ENCODE measurements at regions not wholly inside any gene's neighbourhood (a gene's known extent, or its start where the extent isn't known, plus 50 kb on each side); places are given as distances from the start of the nearest gene placed in this dataset.

- H3K27me3 ChIP-seq (ENCODE audit: control insufficient read depth, insufficient read depth, low read length): no peaks in the 10 kb centered on the region
- no peaks in the 10 kb centered on the region for H3K36me3 ChIP-seq (replicated peaks; ENCODE audit: control insufficient read depth, insufficient read depth, low read length)
- H3K4me3 ChIP-seq (ENCODE audit: insufficient read depth, low read depth, low read length): no peak overlapping the region
- no peak for DNase-seq
Observed at GRCh38 chr13:82341116-82341515, 1541.2 kb downstream of the SLITRK1 start.

DNA sequence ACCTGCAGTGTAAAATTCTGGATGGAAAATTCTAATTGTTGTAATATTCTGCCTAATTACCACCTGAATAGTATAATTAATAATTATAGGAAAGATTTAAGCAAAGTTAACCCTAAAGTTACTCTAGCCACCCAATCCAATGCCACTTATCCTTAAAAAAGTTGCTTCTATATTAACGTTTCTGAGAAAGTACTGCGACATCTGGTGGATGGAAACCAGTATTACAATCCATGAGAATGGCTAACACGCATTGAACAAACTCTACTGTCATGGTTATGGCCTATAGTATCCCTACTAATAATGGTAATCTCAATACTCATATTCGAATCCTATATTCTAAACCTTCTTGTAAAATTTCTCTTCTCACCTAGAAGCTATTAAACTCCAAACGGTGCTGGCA is 1551.8 kb downstream of the SLITRK1 start:
- Histone ChIP-seq H3K4me3 (ENCODE audit: insufficient read depth, low read depth, low read length) (no peak overlapping the region), H3K27me3 (ENCODE audit: control insufficient read depth, insufficient read depth, low read length) (no peaks in the 10 kb centered on the region), H3K36me3 (replicated peaks; ENCODE audit: control insufficient read depth, insufficient read depth, low read length) (no peaks in the 10 kb centered on the region)
- peak; percentile 8 for DNase-seq

GRCh38 chr13:82323101-82323500 is 1559.2 kb downstream of the SLITRK1 start:
- no peak for DNase-seq
- Histone ChIP-seq H3K4me3 (ENCODE audit: insufficient read depth, low read depth, low read length) (no peak overlapping the region), H3K36me3 (replicated peaks; ENCODE audit: control insufficient read depth, insufficient read depth, low read length) (no peaks in the 10 kb centered on the region), H3K27me3 (ENCODE audit: control insufficient read depth, insufficient read depth, low read length) (no peaks in the 10 kb centered on the region)

DNA sequence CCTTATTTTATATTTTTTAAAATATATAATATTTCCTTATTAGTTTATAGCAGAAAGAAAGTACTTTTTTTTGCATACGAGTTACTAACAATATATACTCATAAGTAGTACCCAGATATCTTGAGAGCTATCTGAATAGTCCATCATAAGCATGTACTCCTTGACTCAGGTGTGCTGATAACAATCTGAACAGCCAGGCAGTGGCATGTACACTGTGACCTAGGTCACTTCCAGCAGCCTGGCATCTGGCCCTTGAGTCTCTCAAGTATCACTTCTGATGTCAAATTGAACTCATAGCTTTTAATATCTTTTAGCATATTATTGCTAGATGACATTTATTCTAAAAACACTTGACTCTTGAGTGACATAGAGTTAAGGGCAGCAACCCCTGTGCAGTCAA is 1576.7 kb downstream of the SLITRK1 start:
- Histone ChIP-seq H3K36me3 (replicated peaks; ENCODE audit: control insufficient read depth, insufficient read depth, low read length) (no peaks in the 10 kb centered on the region), H3K4me3 (ENCODE audit: insufficient read depth, low read depth, low read length) (no peak overlapping the region), H3K27me3 (ENCODE audit: control insufficient read depth, insufficient read depth, low read length) (no peaks in the 10 kb centered on the region)
- DNase-seq: no peak

DNA sequence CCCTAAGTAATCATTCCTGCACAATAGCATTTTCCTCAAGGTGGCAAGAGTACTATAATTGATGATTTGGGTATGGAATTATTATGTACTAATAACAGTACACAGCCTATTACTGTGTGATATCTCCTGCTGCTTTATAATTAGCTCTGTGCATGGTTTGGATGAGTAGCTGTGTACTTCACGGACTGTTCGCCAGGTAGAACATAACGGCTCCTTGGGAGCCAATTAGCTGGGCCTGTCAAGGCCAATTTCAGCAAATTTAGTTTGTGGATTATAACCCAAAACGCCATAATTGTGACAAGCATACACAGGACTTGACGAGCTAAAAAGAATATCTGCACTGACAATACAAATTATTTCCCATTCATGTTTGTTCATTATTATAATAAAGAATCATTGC is 1584.2 kb downstream of the SLITRK1 start:
- Histone ChIP-seq H3K4me3 (ENCODE audit: insufficient read depth, low read depth, low read length) (no peak overlapping the region), H3K36me3 (replicated peaks; ENCODE audit: control insufficient read depth, insufficient read depth, low read length) (no peaks in the 10 kb centered on the region), H3K27me3 (ENCODE audit: control insufficient read depth, insufficient read depth, low read length) (no peaks in the 10 kb centered on the region)
- no peak for DNase-seq

DNA sequence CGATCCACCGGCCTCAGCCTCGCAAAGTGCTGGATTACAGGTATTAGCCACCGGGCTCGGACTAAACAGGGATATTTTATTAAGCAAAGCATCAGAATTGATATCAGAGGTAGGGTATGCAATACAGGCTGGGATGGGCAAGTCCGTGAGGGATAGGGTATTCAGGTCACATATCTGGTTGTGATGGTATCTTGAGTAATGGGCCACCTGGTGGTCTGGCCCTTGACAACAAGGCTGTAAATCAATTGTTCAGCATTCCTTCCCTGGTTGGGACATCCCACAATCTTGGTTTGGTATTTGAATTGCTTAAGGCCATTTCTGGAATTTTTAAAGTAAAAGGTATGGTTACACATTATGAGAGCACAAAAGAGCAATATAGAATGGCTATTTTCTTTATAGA is 1588.0 kb downstream of the SLITRK1 start:
- H3K36me3 ChIP-seq (replicated peaks; ENCODE audit: control insufficient read depth, insufficient read depth, low read length): no peaks in the 10 kb centered on the region
- H3K4me3 ChIP-seq (ENCODE audit: insufficient read depth, low read depth, low read length): no peak overlapping the region
- H3K27me3 ChIP-seq (ENCODE audit: control insufficient read depth, insufficient read depth, low read length): no peaks in the 10 kb centered on the region
- peak; percentile 13 for DNase-seq

DNA sequence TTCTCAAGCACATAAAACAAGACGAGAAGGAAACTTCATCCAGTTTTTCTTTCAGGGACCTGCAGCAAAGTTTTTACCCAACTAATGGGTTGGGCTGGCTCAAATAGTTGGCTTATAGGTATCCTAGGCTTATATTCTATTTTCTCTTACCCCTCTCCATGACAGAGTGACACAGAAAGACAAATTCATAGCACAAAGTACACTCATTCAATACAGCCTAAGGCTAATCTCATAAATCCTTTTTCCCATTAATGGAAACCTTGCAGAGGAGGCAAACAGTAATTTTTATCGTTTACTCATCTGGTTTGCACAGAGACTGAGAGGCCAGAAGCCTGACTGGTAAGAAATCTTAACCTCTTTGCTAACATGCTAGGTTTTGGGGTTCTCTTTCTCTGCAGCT is 1589.9 kb downstream of the SLITRK1 start:
- no peaks in the 10 kb centered on the region for H3K36me3 ChIP-seq (replicated peaks; ENCODE audit: control insufficient read depth, insufficient read depth, low read length)
- no peaks in the 10 kb centered on the region for H3K27me3 ChIP-seq (ENCODE audit: control insufficient read depth, insufficient read depth, low read length)
- no peak overlapping the region for H3K4me3 ChIP-seq (ENCODE audit: insufficient read depth, low read depth, low read length)

DNA sequence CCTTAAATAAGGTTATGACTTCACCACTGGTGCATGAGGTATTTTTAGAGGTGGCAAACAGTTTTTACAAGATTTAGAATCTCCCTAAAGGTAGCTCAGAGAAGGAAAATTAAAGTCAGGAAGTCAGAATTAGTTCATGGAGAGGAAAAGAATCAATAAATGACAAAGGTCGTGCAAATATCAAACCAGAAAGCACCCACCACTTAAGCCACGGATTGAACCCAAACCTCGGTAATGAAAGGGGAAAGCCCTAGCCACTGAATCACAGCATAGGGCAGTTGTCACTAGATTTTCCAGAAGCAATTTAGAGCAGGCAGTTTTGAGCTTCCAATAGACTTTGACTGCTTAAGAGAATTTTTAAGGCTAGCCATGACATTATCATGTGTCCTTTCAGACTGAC is 1590.4 kb downstream of the SLITRK1 start:
- no peak for DNase-seq
- Histone ChIP-seq H3K27me3 (ENCODE audit: control insufficient read depth, insufficient read depth, low read length) (no peaks in the 10 kb centered on the region), H3K36me3 (replicated peaks; ENCODE audit: control insufficient read depth, insufficient read depth, low read length) (no peaks in the 10 kb centered on the region), H3K4me3 (ENCODE audit: insufficient read depth, low read depth, low read length) (no peak overlapping the region)

More for the DNA sequence above, 1589.9 kb downstream of the SLITRK1 start:
- DNase-seq: no peak

DNA sequence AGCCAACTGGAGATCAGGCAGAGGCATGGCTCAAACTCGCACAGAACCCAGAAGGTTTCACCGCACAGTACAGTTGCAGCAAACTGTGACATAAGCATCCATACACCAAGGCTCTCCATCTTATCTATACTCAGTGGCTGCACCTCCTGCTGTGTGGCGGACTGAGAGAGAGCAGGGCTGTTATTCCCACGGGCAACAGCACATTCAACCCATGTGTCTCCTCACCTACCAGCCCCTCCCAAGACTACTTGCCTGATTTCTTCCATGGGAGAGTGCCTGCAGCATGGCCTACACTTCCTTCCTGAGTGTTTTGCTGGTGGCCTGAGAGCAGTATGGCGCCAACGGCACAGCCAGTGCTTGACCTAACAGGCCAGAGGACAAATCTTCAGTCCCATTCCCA is 1606.6 kb downstream of the SLITRK1 start:
- Histone ChIP-seq H3K36me3 (replicated peaks; ENCODE audit: control insufficient read depth, insufficient read depth, low read length) (no peaks in the 10 kb centered on the region), H3K27me3 (ENCODE audit: control insufficient read depth, insufficient read depth, low read length) (no peaks in the 10 kb centered on the region), H3K4me3 (ENCODE audit: insufficient read depth, low read depth, low read length) (no peak overlapping the region)
- no peak for DNase-seq

DNA sequence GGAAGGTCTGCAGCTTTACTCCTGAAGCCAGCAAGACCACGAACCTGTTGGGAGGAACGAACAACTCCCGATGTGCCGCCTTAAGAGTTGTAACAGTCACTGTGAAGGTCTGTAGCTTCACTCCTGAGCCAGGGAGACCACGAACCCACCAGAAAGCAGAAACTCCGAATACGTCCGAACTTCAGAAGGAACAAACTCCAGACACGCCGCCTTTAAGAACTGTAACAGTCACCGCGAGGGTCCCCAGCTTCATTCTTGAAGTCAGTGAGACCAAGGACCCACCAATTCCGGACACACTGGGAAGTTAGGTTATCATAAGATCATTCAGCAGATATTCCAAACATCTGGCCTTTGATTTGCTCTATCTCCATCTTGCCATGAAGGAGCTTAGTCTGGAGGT is 1623.0 kb downstream of the SLITRK1 start:
- no peaks in the 10 kb centered on the region for H3K27me3 ChIP-seq (ENCODE audit: control insufficient read depth, insufficient read depth, low read length)
- H3K4me3 ChIP-seq (ENCODE audit: insufficient read depth, low read depth, low read length): no peak overlapping the region
- no peak for DNase-seq
- H3K36me3 ChIP-seq (replicated peaks; ENCODE audit: control insufficient read depth, insufficient read depth, low read length): no peaks in the 10 kb centered on the region

DNA sequence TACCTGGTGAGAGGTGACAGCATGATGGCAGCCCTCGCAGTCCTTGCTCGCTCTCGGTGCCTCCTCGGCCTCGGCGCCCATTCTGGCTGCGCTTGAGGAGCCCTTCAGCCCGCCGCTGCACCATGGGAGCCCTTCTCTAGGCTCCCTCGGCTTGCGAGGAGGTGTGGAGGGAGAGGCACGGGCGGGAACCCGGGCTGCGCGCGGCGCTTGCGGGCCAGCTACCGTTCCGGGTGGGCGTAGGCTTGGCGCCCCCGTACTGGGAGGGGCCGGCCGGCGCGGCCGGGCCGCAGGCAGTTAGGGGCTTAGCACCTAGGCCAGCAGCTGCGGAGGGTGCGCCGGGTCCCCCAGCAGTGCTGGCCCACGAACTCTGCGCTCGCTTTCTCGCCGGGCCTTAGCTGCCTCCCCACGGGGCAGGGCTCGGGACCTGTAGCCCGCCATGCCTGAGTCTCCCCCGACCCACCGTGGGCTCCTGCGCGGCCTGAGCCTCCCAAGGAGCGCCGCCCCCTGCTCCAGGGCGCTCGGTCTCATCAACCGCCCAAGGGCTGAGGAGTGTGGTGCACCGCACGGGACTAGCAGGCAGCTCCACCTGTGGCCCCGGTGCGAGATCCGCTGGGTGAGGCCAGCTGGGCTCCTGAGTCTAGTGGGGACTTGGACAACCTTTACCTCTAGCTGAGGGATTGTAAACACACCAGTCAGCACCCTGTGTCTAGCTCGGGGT is 1624.3 kb downstream of the SLITRK1 start:
- Histone ChIP-seq H3K4me3 (ENCODE audit: insufficient read depth, low read depth, low read length) (no peak overlapping the region), H3K27me3 (ENCODE audit: control insufficient read depth, insufficient read depth, low read length) (no peaks in the 10 kb centered on the region), H3K36me3 (replicated peaks; ENCODE audit: control insufficient read depth, insufficient read depth, low read length) (no peaks in the 10 kb centered on the region)
- DNase-seq: no peak

DNA sequence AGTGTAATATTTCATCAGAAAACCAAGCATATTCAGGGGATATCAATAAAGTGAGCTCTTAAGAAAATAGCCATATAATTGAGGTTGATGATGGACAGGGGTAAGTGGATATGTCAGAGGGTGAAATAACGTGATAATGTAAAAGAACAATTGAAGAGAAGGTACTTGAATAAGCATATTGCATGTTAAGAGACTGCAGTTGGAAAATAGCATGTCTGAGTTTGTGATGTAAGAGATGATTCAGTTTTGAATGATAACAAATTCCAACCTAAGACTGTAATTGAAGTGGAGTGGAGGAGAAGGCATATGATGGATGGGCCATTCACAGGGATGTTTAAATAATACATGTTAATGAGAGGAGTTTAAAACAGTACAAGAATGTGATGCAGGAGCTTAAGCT is 1633.5 kb downstream of the SLITRK1 start:
- H3K27me3 ChIP-seq (ENCODE audit: control insufficient read depth, insufficient read depth, low read length): no peaks in the 10 kb centered on the region
- H3K36me3 ChIP-seq (replicated peaks; ENCODE audit: control insufficient read depth, insufficient read depth, low read length): no peaks in the 10 kb centered on the region
- H3K4me3 ChIP-seq (ENCODE audit: insufficient read depth, low read depth, low read length): no peak overlapping the region
- DNase-seq: no peak

DNA sequence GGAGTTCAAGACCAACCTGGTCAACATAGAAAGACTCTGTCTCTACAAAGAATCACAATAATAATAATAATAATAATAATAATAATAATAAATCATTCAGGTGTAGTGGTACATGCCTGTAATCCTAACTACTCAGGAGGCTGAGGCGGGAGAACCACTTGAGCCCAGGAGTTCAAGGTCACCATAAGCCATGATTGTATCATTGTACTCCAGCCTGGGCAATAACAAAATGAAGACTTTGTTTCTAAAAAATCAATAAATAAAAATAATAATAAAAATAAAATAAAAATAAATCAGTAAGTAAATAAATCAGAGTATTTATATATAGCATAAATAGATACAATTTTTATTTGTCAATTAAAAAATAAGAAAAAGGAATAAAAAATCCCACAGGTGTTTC is 1636.4 kb downstream of the SLITRK1 start:
- DNase-seq: no peak
- Histone ChIP-seq H3K27me3 (ENCODE audit: control insufficient read depth, insufficient read depth, low read length) (no peaks in the 10 kb centered on the region), H3K4me3 (ENCODE audit: insufficient read depth, low read depth, low read length) (no peak overlapping the region), H3K36me3 (replicated peaks; ENCODE audit: control insufficient read depth, insufficient read depth, low read length) (no peaks in the 10 kb centered on the region)

DNA sequence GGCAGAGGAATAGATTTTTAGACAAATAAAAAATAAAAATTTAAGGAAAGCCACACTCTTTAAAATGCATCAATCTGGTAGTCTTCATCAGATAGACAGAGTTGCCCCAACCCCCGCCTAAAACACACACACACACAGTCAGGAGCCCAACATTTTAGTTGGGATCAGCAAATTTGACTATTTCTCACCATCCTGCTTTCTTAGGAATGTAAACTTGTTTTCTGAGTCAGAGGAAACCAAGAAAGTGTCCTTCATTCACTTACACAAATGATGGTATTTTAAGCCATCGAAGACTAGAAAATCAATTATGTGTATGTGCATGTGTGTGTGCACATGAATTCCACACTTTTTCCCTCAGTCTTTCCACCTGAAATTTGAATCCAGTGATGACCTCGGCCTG is 1657.5 kb downstream of the SLITRK1 start:
- DNase-seq: no peak
- H3K27me3 ChIP-seq (ENCODE audit: control insufficient read depth, insufficient read depth, low read length): no peaks in the 10 kb centered on the region
- H3K4me3 ChIP-seq (ENCODE audit: insufficient read depth, low read depth, low read length): no peak overlapping the region
- no peaks in the 10 kb centered on the region for H3K36me3 ChIP-seq (replicated peaks; ENCODE audit: control insufficient read depth, insufficient read depth, low read length)

DNA sequence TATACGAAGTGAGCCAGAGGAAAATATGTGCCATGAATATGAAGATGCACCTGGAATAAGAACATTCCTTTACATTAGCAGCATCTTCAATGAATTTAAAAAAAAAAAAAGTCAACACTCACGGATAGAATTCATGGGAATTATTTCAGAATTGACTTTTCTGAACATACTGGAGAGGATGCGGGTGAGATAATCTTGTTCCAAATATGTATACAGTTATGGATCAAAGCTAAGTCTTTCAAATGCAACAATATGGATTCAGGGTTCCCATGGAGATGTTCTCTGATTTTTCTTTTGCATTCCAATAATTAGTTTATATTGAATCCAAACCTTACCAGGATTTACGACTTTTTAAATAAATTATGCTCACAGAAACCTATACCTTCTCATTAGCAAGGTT is 1660.7 kb downstream of the SLITRK1 start:
- H3K27me3 ChIP-seq (ENCODE audit: control insufficient read depth, insufficient read depth, low read length): no peaks in the 10 kb centered on the region
- DNase-seq: no peak

DNA sequence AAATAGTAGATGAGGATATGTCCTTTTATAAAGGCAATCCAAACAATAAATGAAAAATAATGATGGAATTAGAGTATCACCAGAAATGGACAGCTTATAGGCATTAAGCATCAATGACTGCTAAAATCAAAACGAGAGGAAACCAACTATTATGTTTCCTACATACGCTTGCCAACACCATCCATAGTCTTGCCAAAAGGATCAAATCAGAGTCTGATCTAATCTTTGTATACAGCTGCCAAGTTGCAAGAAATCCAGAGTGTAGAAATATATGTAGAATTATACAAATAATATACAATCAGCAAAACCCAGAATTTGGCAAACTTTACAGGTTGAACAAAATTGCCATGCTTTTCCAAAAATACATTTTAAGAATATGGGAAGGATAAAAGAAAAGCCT is 1661.6 kb downstream of the SLITRK1 start:
- Histone ChIP-seq H3K4me3 (ENCODE audit: insufficient read depth, low read depth, low read length) (no peak overlapping the region), H3K27me3 (ENCODE audit: control insufficient read depth, insufficient read depth, low read length) (no peaks in the 10 kb centered on the region), H3K36me3 (replicated peaks; ENCODE audit: control insufficient read depth, insufficient read depth, low read length) (no peaks in the 10 kb centered on the region)
- no peak for DNase-seq

More for the DNA sequence above, 1660.7 kb downstream of the SLITRK1 start:
- Histone ChIP-seq H3K36me3 (replicated peaks; ENCODE audit: control insufficient read depth, insufficient read depth, low read length) (no peaks in the 10 kb centered on the region), H3K4me3 (ENCODE audit: insufficient read depth, low read depth, low read length) (no peak overlapping the region)

All from H7 (cell line).